Fibroblast of peridontal ligament (primary cell): ENCODE measurements at regions not wholly inside any gene's neighbourhood (a gene's known extent, or its start where the extent isn't known, plus 50 kb on each side); places are given as distances from the start of the nearest gene placed in this dataset.

Source experiments
- DNase-seq: peaks from one replicate; pipeline ENCODE4 v3.0.0-alpha.2; 2010; ENCODE audit errors: extremely low read depth

GRCh38 chr11:71356904-71357303, 91.3 kb downstream of the DHCR7 start:
- DNase-seq: no peak

- DNase-seq: no peak
Measured at GRCh38 chr11:71356280-71356876, 91.8 kb downstream of the DHCR7 start.

GRCh38 chr11:71355281-71355680, 92.9 kb downstream of the DHCR7 start:
- peak; percentile 40 for DNase-seq

- DNase-seq: no peak
Measured at GRCh38 chr11:71354394-71355105, 93.6 kb downstream of the DHCR7 start.

GRCh38 chr11:71352748-71353147, 95.4 kb downstream of the DHCR7 start:
- DNase-seq: no peak

GRCh38 chr11:71352226-71352625, 96.0 kb downstream of the DHCR7 start:
- DNase-seq: no peak

- DNase-seq: no peak
Measured at GRCh38 chr11:71349627-71350026, 97.2 kb upstream of the SHANK2 start.

GRCh38 chr11:71343828-71344400, 91.5 kb upstream of the SHANK2 start:
- DNase-seq: no peak

GRCh38 chr11:71342951-71343827, 90.8 kb upstream of the SHANK2 start:
- DNase-seq: peak; percentile 20

GRCh38 chr11:71342116-71342515, 89.7 kb upstream of the SHANK2 start:
- peak; percentile 49 for DNase-seq

GRCh38 chr11:71341596-71341995, 89.2 kb upstream of the SHANK2 start:
- no peak for DNase-seq

- DNase-seq: no peak
Measured at GRCh38 chr11:71341173-71341572, 88.8 kb upstream of the SHANK2 start.

GRCh38 chr11:71340086-71340606, 87.8 kb upstream of the SHANK2 start:
- no peak for DNase-seq

- no peak for DNase-seq
Measured at GRCh38 chr11:71339396-71339881, 87.1 kb upstream of the SHANK2 start.

- DNase-seq: peak; percentile 67
Measured at GRCh38 chr11:71338801-71339395, 86.5 kb upstream of the SHANK2 start.

GRCh38 chr11:71336996-71337754, 84.8 kb upstream of the SHANK2 start:
- no peak for DNase-seq

GRCh38 chr11:71336176-71336995, 84.0 kb upstream of the SHANK2 start:
- no peak for DNase-seq

- no peak for DNase-seq
Measured at GRCh38 chr11:71335371-71335770, 83.0 kb upstream of the SHANK2 start.

- DNase-seq: no peak
Measured at GRCh38 chr11:71334191-71334590, 81.8 kb upstream of the SHANK2 start.

GRCh38 chr11:71333473-71333872, 81.1 kb upstream of the SHANK2 start:
- no peak for DNase-seq
